ENCODE measurements at regions not wholly inside any gene's neighbourhood (a gene's known extent, or its start where the extent isn't known, plus 50 kb on each side); places are given as distances from the start of the nearest gene placed in this dataset.

DNA sequence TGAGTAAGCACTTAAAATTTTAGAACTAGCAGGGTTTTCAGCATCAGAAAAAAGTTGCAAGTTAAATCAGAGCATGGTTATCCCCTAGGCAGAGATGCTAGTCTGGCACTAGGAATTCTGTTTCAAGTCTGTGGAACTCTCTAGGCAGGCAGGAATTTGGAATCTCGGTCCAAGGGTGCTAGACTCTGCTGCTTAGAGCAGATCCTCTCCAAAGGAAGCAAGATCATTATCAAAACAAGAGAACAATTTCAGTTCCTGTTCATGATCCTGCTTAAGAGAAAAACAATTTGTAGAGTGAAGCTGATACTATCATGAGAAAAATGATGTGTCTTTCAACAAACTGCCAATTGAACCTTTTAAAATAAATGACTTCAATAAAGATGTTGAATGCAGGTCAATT is 420.7 kb downstream of the KIF4B start:
- TF ChIP-seq, protein P1, sequence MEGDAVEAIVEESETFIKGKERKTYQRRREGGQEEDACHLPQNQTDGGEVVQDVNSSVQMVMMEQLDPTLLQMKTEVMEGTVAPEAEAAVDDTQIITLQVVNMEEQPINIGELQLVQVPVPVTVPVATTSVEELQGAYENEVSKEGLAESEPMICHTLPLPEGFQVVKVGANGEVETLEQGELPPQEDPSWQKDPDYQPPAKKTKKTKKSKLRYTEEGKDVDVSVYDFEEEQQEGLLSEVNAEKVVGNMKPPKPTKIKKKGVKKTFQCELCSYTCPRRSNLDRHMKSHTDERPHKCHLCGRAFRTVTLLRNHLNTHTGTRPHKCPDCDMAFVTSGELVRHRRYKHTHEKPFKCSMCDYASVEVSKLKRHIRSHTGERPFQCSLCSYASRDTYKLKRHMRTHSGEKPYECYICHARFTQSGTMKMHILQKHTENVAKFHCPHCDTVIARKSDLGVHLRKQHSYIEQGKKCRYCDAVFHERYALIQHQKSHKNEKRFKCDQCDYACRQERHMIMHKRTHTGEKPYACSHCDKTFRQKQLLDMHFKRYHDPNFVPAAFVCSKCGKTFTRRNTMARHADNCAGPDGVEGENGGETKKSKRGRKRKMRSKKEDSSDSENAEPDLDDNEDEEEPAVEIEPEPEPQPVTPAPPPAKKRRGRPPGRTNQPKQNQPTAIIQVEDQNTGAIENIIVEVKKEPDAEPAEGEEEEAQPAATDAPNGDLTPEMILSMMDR (IDR thresholded peaks at IDR 0.05; ENCODE audit: control extremely low read depth in 1 of 3, insufficient read depth in 1 of 3, low read depth in 1 of 3, low read length in 3 of 3), result no peak
- TF ChIP-seq RBBP5 (IDR thresholded peaks at IDR 0.05; ENCODE audit: borderline replicate concordance, low read depth, low read length), result no peak
- TF ChIP-seq, protein P2, sequence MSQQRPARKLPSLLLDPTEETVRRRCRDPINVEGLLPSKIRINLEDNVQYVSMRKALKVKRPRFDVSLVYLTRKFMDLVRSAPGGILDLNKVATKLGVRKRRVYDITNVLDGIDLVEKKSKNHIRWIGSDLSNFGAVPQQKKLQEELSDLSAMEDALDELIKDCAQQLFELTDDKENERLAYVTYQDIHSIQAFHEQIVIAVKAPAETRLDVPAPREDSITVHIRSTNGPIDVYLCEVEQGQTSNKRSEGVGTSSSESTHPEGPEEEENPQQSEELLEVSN (IDR thresholded peaks at IDR 0.05), result no peak
- TF ChIP-seq SUZ12 (IDR thresholded peaks at IDR 0.05; ENCODE audit: low read length), result no peak
- no peak for TF ChIP-seq RAD21 (IDR thresholded peaks at IDR 0.05 in 1 of 2, conservative IDR thresholded peaks at IDR 0.05 in 1 of 2; ENCODE audit: low read depth in 2 of 2, low read length in 2 of 2)
- TF ChIP-seq GABPA (IDR thresholded peaks at IDR 0.05; ENCODE audit: borderline replicate concordance, insufficient read depth, low read length), result no peak

Data from H1 (cell line).